BLaER1 (cell line): ENCODE measurements at regions not wholly inside any gene's neighbourhood (a gene's known extent, or its start where the extent isn't known, plus 50 kb on each side); places are given as distances from the start of the nearest gene placed in this dataset.
"Not testable (repeated sequence)": the region's sequence is repeated elsewhere in the genome, so short reads cannot be mapped to it uniquely, and the experiment has no call there.

Experiments
- H3K27ac ChIP-seq: shearing (Covaris generic); formaldehyde crosslinking; 2 replicates; pipeline ENCODE4 v1.8.1; 2022
- H3K27me3 ChIP-seq: shearing (Covaris generic); formaldehyde crosslinking; 2 replicates; pipeline ENCODE4 v1.8.1; 2022
- H3K36me3 ChIP-seq: shearing (Covaris generic); formaldehyde crosslinking; 2 replicates; pipeline ENCODE4 v1.8.1; 2022
- H3K4me1 ChIP-seq: shearing (Covaris generic); formaldehyde crosslinking; 2 replicates; pipeline ENCODE4 v1.8.1; 2022
- H3K4me2 ChIP-seq: shearing (Covaris generic); formaldehyde crosslinking; 2 replicates; pipeline ENCODE4 v1.8.1; 2022
- H3K4me3 ChIP-seq: shearing (Covaris generic); formaldehyde crosslinking; 2 replicates; pipeline ENCODE4 v1.8.1; 2022
- H3K9ac ChIP-seq: shearing (Covaris generic); formaldehyde crosslinking; 2 replicates; pipeline ENCODE4 v1.8.1; 2022
- H3K9me3 ChIP-seq: shearing (Covaris generic); formaldehyde crosslinking; 2 replicates; pipeline ENCODE4 v1.8.1; 2022
- H4K20me1 ChIP-seq: shearing (Covaris generic); formaldehyde crosslinking; 2 replicates; pipeline ENCODE4 v1.8.1; 2022
- Cebpa-rat ChIP-seq: shearing (Covaris generic); IDR thresholded peaks from 2 replicates; pipeline ENCODE4 v1.8.1; 2022

- TF ChIP-seq Cebpa-rat, result no peak
- no peak overlapping the region for H3K4me2 ChIP-seq
- no peaks in the 10 kb centered on the region for H3K9me3 ChIP-seq
- no peaks in the 10 kb centered on the region for H3K4me1 ChIP-seq
- H3K36me3 ChIP-seq, result no peaks in the 10 kb centered on the region
- no peaks in the 10 kb centered on the region for H4K20me1 ChIP-seq
- no peak overlapping the region for H3K9ac ChIP-seq
- H3K27me3 ChIP-seq, result no peaks in the 10 kb centered on the region
- H3K27ac ChIP-seq, result no peak overlapping the region
- H3K4me3 ChIP-seq, result no peak overlapping the region
These were observed 134.5 kb upstream of the AADACL2 start for GRCh38 chr3:151599103-151599672.

- no peak overlapping the region for H3K4me3 ChIP-seq
- no peaks in the 10 kb centered on the region for H4K20me1 ChIP-seq
- H3K4me2 ChIP-seq, result no peak overlapping the region
- H3K27me3 ChIP-seq, result no peaks in the 10 kb centered on the region
- H3K9me3 ChIP-seq, result no peaks in the 10 kb centered on the region
- H3K9ac ChIP-seq, result no peak overlapping the region
- no peak overlapping the region for H3K27ac ChIP-seq
- H3K36me3 ChIP-seq, result no peaks in the 10 kb centered on the region
- no peaks in the 10 kb centered on the region for H3K4me1 ChIP-seq
- TF ChIP-seq Cebpa-rat, result no peak
These were observed 136.1 kb upstream of the IGSF10 start for GRCh38 chr3:151596940-151597339.

DNA sequence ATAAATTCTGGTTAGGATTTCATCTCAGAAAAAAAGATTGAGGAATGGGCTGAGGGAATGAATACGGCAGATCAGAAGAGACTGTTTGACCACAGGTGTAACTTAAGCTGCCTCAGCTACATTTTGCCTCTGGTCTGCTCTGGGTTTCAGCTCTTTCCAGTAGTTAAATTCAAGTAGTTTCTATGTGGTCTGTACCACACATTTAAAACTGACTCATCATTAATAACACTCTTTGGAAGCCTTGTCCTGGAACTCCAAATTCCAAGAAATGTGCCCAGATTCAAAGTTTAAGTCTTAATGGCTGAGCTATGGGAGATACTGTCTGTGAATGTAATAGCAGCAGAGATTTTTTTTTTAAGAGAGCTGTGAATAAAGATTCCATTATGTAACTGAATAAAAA lies 133.1 kb upstream of the IGSF10 start:
- no peaks in the 10 kb centered on the region for H4K20me1 ChIP-seq
- H3K4me1 ChIP-seq, result no peaks in the 10 kb centered on the region
- H3K27ac ChIP-seq, result no peak overlapping the region
- H3K4me3 ChIP-seq, result no peak overlapping the region
- no peaks in the 10 kb centered on the region for H3K27me3 ChIP-seq
- no peak for TF ChIP-seq Cebpa-rat
- no peak overlapping the region for H3K4me2 ChIP-seq
- H3K9me3 ChIP-seq, result no peaks in the 10 kb centered on the region
- no peak overlapping the region for H3K9ac ChIP-seq
- no peaks in the 10 kb centered on the region for H3K36me3 ChIP-seq

GRCh38 chr3:151592287-151592686 lies 131.4 kb upstream of the IGSF10 start:
- no peaks in the 10 kb centered on the region for H4K20me1 ChIP-seq
- H3K27me3 ChIP-seq, result no peaks in the 10 kb centered on the region
- peaks cover 13% of the 10 kb centered on the region for H3K9me3 ChIP-seq
- H3K4me2 ChIP-seq, result no peak overlapping the region
- no peaks in the 10 kb centered on the region for H3K36me3 ChIP-seq
- H3K27ac ChIP-seq, result no peak overlapping the region
- H3K4me3 ChIP-seq, result no peak overlapping the region
- no peak overlapping the region for H3K9ac ChIP-seq
- no peaks in the 10 kb centered on the region for H3K4me1 ChIP-seq
- no peak for TF ChIP-seq Cebpa-rat

- H3K4me2 ChIP-seq, result no peak overlapping the region
- no peak for TF ChIP-seq Cebpa-rat
- no peak overlapping the region for H3K9ac ChIP-seq
- no peak overlapping the region for H3K4me3 ChIP-seq
- H3K27me3 ChIP-seq, result no peaks in the 10 kb centered on the region
- H4K20me1 ChIP-seq, result no peaks in the 10 kb centered on the region
- H3K36me3 ChIP-seq, result no peaks in the 10 kb centered on the region
- H3K9me3 ChIP-seq, result peaks cover 22% of the 10 kb centered on the region
- H3K4me1 ChIP-seq, result no peaks in the 10 kb centered on the region
- H3K27ac ChIP-seq, result no peak overlapping the region
These were observed 130.6 kb upstream of the IGSF10 start for GRCh38 chr3:151591441-151591840.

DNA sequence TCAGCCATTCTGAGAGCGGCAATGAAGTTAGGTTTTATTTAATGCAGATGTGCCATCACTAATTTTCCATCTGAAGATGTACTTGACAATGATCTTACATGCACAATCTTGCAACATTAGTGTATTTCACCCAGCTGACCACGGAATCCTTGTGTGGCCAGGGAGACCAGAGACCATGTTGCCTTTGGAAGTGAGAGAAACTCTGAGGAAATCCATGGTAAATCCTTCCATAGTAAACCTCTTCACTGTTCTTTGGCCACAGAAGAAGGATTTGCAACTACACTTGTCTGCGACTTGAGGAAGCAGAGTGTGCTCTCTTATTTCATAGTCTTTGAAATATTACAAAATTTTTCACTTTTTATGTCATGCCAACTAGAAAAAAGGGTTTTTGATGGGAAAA lies 128.4 kb upstream of the IGSF10 start:
- H3K27ac ChIP-seq, result no peak overlapping the region
- H3K4me3 ChIP-seq, result no peak overlapping the region
- H3K36me3 ChIP-seq, result no peaks in the 10 kb centered on the region
- no peak overlapping the region for H3K9ac ChIP-seq
- H3K4me2 ChIP-seq, result no peak overlapping the region
- no peak for TF ChIP-seq Cebpa-rat
- no peaks in the 10 kb centered on the region for H3K27me3 ChIP-seq
- peaks cover 22% of the 10 kb centered on the region for H3K9me3 ChIP-seq
- H4K20me1 ChIP-seq, result no peaks in the 10 kb centered on the region
- H3K4me1 ChIP-seq, result peaks cover 18% of the 10 kb centered on the region

GRCh38 chr3:151587659-151588058 lies 126.8 kb upstream of the IGSF10 start:
- Histone ChIP-seq H3K4me1 (peaks cover 34% of the 10 kb centered on the region), H3K9me3 (peaks cover 22% of the 10 kb centered on the region)
- not testable (repeated sequence) for H3K36me3 ChIP-seq, H3K4me2 ChIP-seq, H3K4me3 ChIP-seq, H3K27me3 ChIP-seq, H4K20me1 ChIP-seq, H3K9ac ChIP-seq, H3K27ac ChIP-seq

DNA sequence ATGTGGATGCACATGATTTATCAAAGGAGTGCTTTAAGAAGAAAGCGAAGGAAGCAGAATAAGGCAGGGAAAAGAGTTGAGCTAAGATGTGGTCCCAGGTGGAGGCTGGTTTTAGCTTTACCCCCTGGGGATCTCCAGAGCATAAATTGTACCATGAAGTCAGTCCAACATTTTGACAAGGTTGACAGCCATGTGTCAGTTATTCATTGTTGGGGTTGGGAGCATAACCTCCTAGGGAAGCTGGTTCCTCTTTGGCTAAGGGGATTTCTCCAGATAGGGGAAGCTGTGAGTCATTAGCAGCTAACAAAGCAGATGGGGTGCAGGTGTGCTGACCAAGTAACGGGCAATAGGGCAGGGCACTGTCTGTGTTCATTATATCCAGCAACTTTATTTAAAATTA lies 123.7 kb upstream of the IGSF10 start:
- 0 out of 2 replicates have a peak overlapping the region, but pooled peaks have one; percentile 12 for H3K27ac ChIP-seq
- no peaks in the 10 kb centered on the region for H4K20me1 ChIP-seq
- H3K27me3 ChIP-seq, result no peaks in the 10 kb centered on the region

DNA sequence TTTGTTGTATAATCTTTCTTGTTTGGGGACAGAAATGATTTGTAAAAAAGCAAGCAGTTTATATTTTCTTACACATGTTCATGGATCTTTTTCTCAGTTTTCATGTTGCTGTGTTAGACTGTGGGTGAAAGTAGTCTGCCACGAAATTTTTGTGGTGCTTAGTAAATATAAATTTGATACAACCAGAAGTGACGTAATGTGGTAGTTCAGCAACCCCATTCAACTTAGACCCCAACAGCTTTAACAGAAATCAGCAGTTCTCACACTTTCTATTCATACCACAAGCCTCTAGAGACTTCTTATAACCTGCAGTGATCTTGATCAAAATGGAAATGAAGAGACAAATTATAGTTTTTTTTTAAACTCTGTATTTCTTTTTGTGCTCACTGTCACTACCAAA lies 120.2 kb upstream of the IGSF10 start:
- H3K9me3 ChIP-seq, result peaks cover 25% of the 10 kb centered on the region
- H4K20me1 ChIP-seq, result no peaks in the 10 kb centered on the region
- H3K27ac ChIP-seq, result peak overlapping the region; percentile 54
- H3K4me1 ChIP-seq, result peaks cover 64% of the 10 kb centered on the region
- peak overlapping the region; percentile 61 for H3K4me2 ChIP-seq
- no peaks in the 10 kb centered on the region for H3K27me3 ChIP-seq
- H3K9ac ChIP-seq, result no peak overlapping the region
- no peak for TF ChIP-seq Cebpa-rat
- no peak overlapping the region for H3K4me3 ChIP-seq
- H3K36me3 ChIP-seq, result no peaks in the 10 kb centered on the region

More for the DNA sequence above, 123.7 kb upstream of the IGSF10 start:
- Histone ChIP-seq H3K9ac (no peak overlapping the region; the same call in 1 of the 2 replicates), H3K9me3 (peaks cover 27% of the 10 kb centered on the region), H3K36me3 (no peaks in the 10 kb centered on the region), H3K4me3 (no peak overlapping the region), H3K4me1 (peaks cover 63% of the 10 kb centered on the region), H3K4me2 (peak overlapping the region; percentile 72)
- no peak for TF ChIP-seq Cebpa-rat

- peaks cover 26% of the 10 kb centered on the region for H3K9me3 ChIP-seq
- no peak overlapping the region for H3K9ac ChIP-seq
- peak overlapping the region; percentile 61 for H3K4me2 ChIP-seq
- TF ChIP-seq Cebpa-rat, result no peak
- peak overlapping the region; percentile 54 for H3K27ac ChIP-seq
- H3K4me3 ChIP-seq, result no peak overlapping the region
- H3K36me3 ChIP-seq, result no peaks in the 10 kb centered on the region
- H4K20me1 ChIP-seq, result no peaks in the 10 kb centered on the region
- H3K27me3 ChIP-seq, result no peaks in the 10 kb centered on the region
- H3K4me1 ChIP-seq, result peaks cover 59% of the 10 kb centered on the region
These were observed 119.7 kb upstream of the IGSF10 start for GRCh38 chr3:151580591-151580990.
